Spinal cord (tissue), 9 donors: ENCODE measurements at regions not wholly inside any gene's neighbourhood (a gene's known extent, or its start where the extent isn't known, plus 50 kb on each side); places are given as distances from the start of the nearest gene placed in this dataset.
"Not testable (repeated sequence)": the region's sequence is repeated elsewhere in the genome, so short reads cannot be mapped to it uniquely, and the experiment has no call there.

Source experiments
- DNase-seq, 6 donors: peaks; one replicate each; pipeline versions ENCODE4 v3.0.0 to v3.0.0-alpha.2; 2013 to 2015; ENCODE audit warnings: low spot score in 6 of 6, low read depth in 4 of 6
- H3K27ac ChIP-seq: one replicate; pipeline ENCODE4 v1.5.1; 2013; ENCODE audit warnings: low read depth, low read length, control low read depth
- H3K27me3 ChIP-seq: one replicate; pipeline ENCODE4 v1.6.1; 2013; ENCODE audit warnings: low read length; ENCODE audit not compliant: control insufficient read depth, insufficient read depth
- H3K36me3 ChIP-seq: one replicate; pipeline ENCODE4 v1.6.1; 2013; ENCODE audit warnings: low read length; ENCODE audit not compliant: control insufficient read depth, insufficient read depth
- H3K4me1 ChIP-seq: one replicate; pipeline ENCODE4 v1.6.1; 2013; ENCODE audit warnings: low read length; ENCODE audit not compliant: control insufficient read depth, insufficient read depth
- H3K4me3 ChIP-seq: one replicate; pipeline ENCODE4 v1.5.1; 2013; ENCODE audit warnings: low read depth, low read length, control low read depth
- H3K9me3 ChIP-seq: one replicate; pipeline ENCODE4 v1.6.1; 2013; ENCODE audit warnings: low read length; ENCODE audit not compliant: control insufficient read depth, insufficient read depth
- WGBS: methylation state at CpG from one replicate; pipeline ENCODE4 v1.1.5; 2013; ENCODE audit warnings: missing lambda C conversion rate; ENCODE audit not compliant: insufficient coverage; 5-methylcytosine and 5-hydroxymethylcytosine counted together
- donor health status: healthy.

- H3K27ac ChIP-seq = no peak overlapping the region
Measured at GRCh38 chr16:59356144-59356543, 622.0 kb upstream of the GOT2 start.

GRCh38 chr16:59355704-59356103, 621.6 kb upstream of the GOT2 start:
- no peak for DNase-seq
- no CpG with 5 or more reads among the region's 2 CpGs for WGBS

More at GRCh38 chr16:59356144-59356543, 622.0 kb upstream of the GOT2 start:
- Histone ChIP-seq H3K9me3 (no peaks in the 10 kb centered on the region), H3K4me1 (no peaks in the 10 kb centered on the region), H3K36me3 (no peaks in the 10 kb centered on the region), H3K27me3 (no peaks in the 10 kb centered on the region), H3K4me3 (no peak overlapping the region)
- no peak for DNase-seq
- WGBS = no CpG with 5 or more reads among the region's 5 CpGs

GRCh38 chr16:59351305-59351903, 617.3 kb upstream of the GOT2 start:
- DNase-seq = no peak
- H3K27ac ChIP-seq = no peak overlapping the region
- 90% methylated on average over 3 of the region's 6 CpGs for WGBS
- H3K27me3 ChIP-seq = no peaks in the 10 kb centered on the region
- H3K4me1 ChIP-seq = no peaks in the 10 kb centered on the region
- H3K9me3 ChIP-seq = no peaks in the 10 kb centered on the region
- no peaks in the 10 kb centered on the region for H3K36me3 ChIP-seq
- no peak overlapping the region for H3K4me3 ChIP-seq

More at GRCh38 chr16:59355704-59356103, 621.6 kb upstream of the GOT2 start:
- H3K36me3 ChIP-seq = no peaks in the 10 kb centered on the region
- no peaks in the 10 kb centered on the region for H3K4me1 ChIP-seq
- no peak overlapping the region for H3K27ac ChIP-seq
- no peaks in the 10 kb centered on the region for H3K9me3 ChIP-seq
- H3K4me3 ChIP-seq = no peak overlapping the region
- no peaks in the 10 kb centered on the region for H3K27me3 ChIP-seq

GRCh38 chr16:59350670-59351069, 616.6 kb upstream of the GOT2 start:
- DNase-seq = no peak
- H3K4me1 ChIP-seq = no peaks in the 10 kb centered on the region
- no peaks in the 10 kb centered on the region for H3K36me3 ChIP-seq
- no peak overlapping the region for H3K4me3 ChIP-seq
- no peaks in the 10 kb centered on the region for H3K9me3 ChIP-seq
- no CpG with 5 or more reads among the region's 2 CpGs for WGBS
- H3K27ac ChIP-seq = no peak overlapping the region
- no peaks in the 10 kb centered on the region for H3K27me3 ChIP-seq

GRCh38 chr16:59342669-59343068, 608.6 kb upstream of the GOT2 start:
- WGBS = 71% methylated on average over 1 of the region's 3 CpGs
- no peak for DNase-seq
- Histone ChIP-seq H3K27ac (no peak overlapping the region), H3K4me3 (no peak overlapping the region), H3K27me3 (no peaks in the 10 kb centered on the region), H3K9me3 (no peaks in the 10 kb centered on the region), H3K4me1 (no peaks in the 10 kb centered on the region), H3K36me3 (no peaks in the 10 kb centered on the region)

- no CpG with 5 or more reads among the region's 2 CpGs for WGBS
- DNase-seq = peak in 1 of 6 donors; percentile 78
Measured at GRCh38 chr16:59341368-59341767, 607.3 kb upstream of the GOT2 start.

GRCh38 chr16:59339871-59340270, 605.8 kb upstream of the GOT2 start:
- no peak for DNase-seq
- no peaks in the 10 kb centered on the region for H3K36me3 ChIP-seq
- WGBS = 33% methylated on average over 1 of the region's 2 CpGs
- H3K27me3 ChIP-seq = no peaks in the 10 kb centered on the region
- H3K4me1 ChIP-seq = no peaks in the 10 kb centered on the region
- no peak overlapping the region for H3K27ac ChIP-seq
- no peaks in the 10 kb centered on the region for H3K9me3 ChIP-seq
- no peak overlapping the region for H3K4me3 ChIP-seq

More at GRCh38 chr16:59341368-59341767, 607.3 kb upstream of the GOT2 start:
- H3K4me3 ChIP-seq = no peak overlapping the region
- no peaks in the 10 kb centered on the region for H3K4me1 ChIP-seq
- H3K27ac ChIP-seq = no peak overlapping the region
- H3K27me3 ChIP-seq = no peaks in the 10 kb centered on the region
- no peaks in the 10 kb centered on the region for H3K36me3 ChIP-seq
- no peaks in the 10 kb centered on the region for H3K9me3 ChIP-seq

GRCh38 chr16:59336136-59336695, 602.1 kb upstream of the GOT2 start:
- WGBS = no CpG with 5 or more reads among the region's 3 CpGs

GRCh38 chr16:59331708-59332107, 597.6 kb upstream of the GOT2 start:
- not testable (repeated sequence) for H3K9me3 ChIP-seq, DNase-seq, H3K27me3 ChIP-seq, H3K4me1 ChIP-seq, H3K27ac ChIP-seq, H3K4me3 ChIP-seq, H3K36me3 ChIP-seq
- 92% methylated on average over 3 of the region's 3 CpGs for WGBS

More at GRCh38 chr16:59336136-59336695, 602.1 kb upstream of the GOT2 start:
- H3K9me3 ChIP-seq = no peaks in the 10 kb centered on the region
- H3K4me1 ChIP-seq = no peaks in the 10 kb centered on the region
- H3K36me3 ChIP-seq = no peaks in the 10 kb centered on the region
- DNase-seq = peak in 1 of 6 donors; percentile 19
- H3K27me3 ChIP-seq = no peaks in the 10 kb centered on the region
- H3K4me3 ChIP-seq = no peak overlapping the region
- H3K27ac ChIP-seq = no peak overlapping the region

- Histone ChIP-seq H3K27me3 (no peaks in the 10 kb centered on the region), H3K9me3 (no peaks in the 10 kb centered on the region), H3K27ac (no peak overlapping the region), H3K4me1 (no peaks in the 10 kb centered on the region), H3K36me3 (no peaks in the 10 kb centered on the region), H3K4me3 (no peak overlapping the region)
- peak in 2 of 6 donors; percentile 75 to 88 for DNase-seq
- WGBS = 33% methylated on average over 1 of the region's 2 CpGs
Measured at GRCh38 chr16:59330019-59330670, 596.0 kb upstream of the GOT2 start.
